SK-N-SH treated with all-trans-retinoic acid at 6 μM for 48 hours (cell line): ENCODE measurements at regions not wholly inside any gene's neighbourhood (a gene's known extent, or its start where the extent isn't known, plus 50 kb on each side); places are given as distances from the start of the nearest gene placed in this dataset.
"Not testable (repeated sequence)": the region's sequence is repeated elsewhere in the genome, so short reads cannot be mapped to it uniquely, and the experiment has no call there.

Experiments
- GLIS3 ChIP-seq: fragments of 250-450 bp; sonication (Bioruptor Pico); IDR thresholded peaks from 2 replicates; pipeline ENCODE4 v1.5.0; 2020; ENCODE audit warnings: mild to moderate bottlenecking, moderate library complexity
- ISL1 ChIP-seq: fragments of 250-450 bp; sonication (Bioruptor Pico); IDR thresholded peaks from 2 replicates; pipeline ENCODE4 v2.1.2; 2022; ENCODE audit warnings: mild to moderate bottlenecking, moderate library complexity
- OSR1 ChIP-seq: fragments of 250-450 bp; sonication (Bioruptor Pico); IDR thresholded peaks from 2 replicates; pipeline ENCODE4 v1.8.0; 2022; ENCODE audit warnings: moderate library complexity, mild to moderate bottlenecking, inconsistent platforms
- TOX ChIP-seq: fragments of 250-450 bp; sonication (Bioruptor Pico); IDR thresholded peaks from 2 replicates; pipeline ENCODE4 v1.8.0; 2021; ENCODE audit warnings: mild to moderate bottlenecking, moderate library complexity, borderline replicate concordance
- ZFP3 ChIP-seq: fragments of 250-450 bp; sonication (Bioruptor Pico); IDR thresholded peaks from 2 replicates; pipeline ENCODE4 v1.5.0; 2020; ENCODE audit warnings: mild to moderate bottlenecking, moderate library complexity
- ZFP30 ChIP-seq: fragments of 450-650 bp; formaldehyde crosslinking; IDR thresholded peaks from 2 replicates; pipeline ENCODE4 v1.5.0; 2022; ENCODE audit warnings: mild to moderate bottlenecking, moderate library complexity
- ZNF565 ChIP-seq: fragments of 450-650 bp; formaldehyde crosslinking; conservative IDR thresholded peaks from 2 replicates; pipeline ENCODE4 v1.5.0; 2020; ENCODE audit warnings: low read depth, mild to moderate bottlenecking, moderate library complexity
- ZNF70 ChIP-seq: fragments of 450-650 bp; formaldehyde crosslinking; IDR thresholded peaks from 2 replicates; pipeline ENCODE4 v1.5.0; 2020; ENCODE audit warnings: mild to moderate bottlenecking, moderate library complexity
- ZNF8 ChIP-seq: fragments of 450-650 bp; formaldehyde crosslinking; IDR thresholded peaks from 2 replicates; pipeline ENCODE4 v1.5.0; 2020; ENCODE audit warnings: mild to moderate bottlenecking, moderate library complexity
- TF ChIP-seq, protein P1 (sequence below): fragments of 250-450 bp; sonication (Bioruptor Pico); IDR thresholded peaks from 2 replicates; pipeline ENCODE4 v1.8.0; 2020; ENCODE audit warnings: mild to moderate bottlenecking, moderate library complexity, borderline replicate concordance
- TF ChIP-seq, protein P2 (sequence below): fragments of 250-450 bp; sonication (Bioruptor Pico); IDR thresholded peaks from 2 replicates; pipeline ENCODE4 v1.5.0; 2020; ENCODE audit warnings: mild to moderate bottlenecking, moderate library complexity

DNA sequence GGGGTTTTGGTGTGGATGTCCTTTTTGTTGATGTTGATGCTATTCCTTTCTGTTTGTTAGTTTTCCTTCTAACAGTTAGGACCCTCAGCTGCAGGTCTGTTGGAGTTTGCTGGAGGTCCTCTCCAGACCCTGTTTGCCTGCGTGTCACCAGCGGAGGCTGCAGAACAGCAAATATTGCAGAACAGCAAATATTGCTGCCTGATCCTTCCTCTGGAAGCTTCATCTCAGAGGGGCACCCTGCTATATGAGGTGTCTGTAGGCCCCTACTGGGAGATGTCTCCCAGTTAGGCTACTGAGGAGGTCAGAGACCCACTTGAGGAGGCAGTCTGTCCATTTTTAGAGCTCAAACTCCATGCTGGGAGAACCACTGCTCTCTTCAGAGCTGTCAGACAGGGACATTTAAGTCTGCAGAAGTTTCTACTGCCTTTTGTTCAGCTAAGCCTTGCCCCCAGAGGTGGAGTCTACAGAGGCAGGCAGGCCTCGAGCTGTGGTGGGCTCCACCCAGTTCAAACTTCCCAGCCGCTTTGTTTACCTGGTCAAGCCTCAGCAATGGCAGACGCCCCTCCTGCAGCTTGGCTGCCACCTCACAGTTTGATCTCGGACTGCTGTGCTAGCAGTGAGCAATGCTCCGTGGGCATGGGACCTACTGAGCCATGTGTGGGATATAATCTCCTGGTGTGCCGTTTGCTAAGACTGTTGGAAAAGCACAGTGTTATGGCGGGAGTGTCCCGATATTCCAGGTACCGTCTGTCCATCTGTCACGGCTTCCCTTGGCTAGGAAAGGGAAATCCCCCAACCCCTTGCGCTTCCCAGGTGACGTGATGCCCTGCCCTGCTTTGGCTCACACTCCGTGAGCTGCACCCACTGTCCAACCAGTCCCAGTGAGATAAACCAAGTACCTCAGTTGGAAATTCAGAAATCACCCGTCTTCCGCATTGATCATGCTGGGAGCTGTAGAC, 56.4 kb upstream of the CRYM start:
- TF ChIP-seq ISL1 (CRISPR knock-in tag); OSR1; ZNF70 (CRISPR knock-in tag); ZNF8 (CRISPR knock-in tag); GLIS3 (CRISPR knock-in tag); ZNF565 (CRISPR knock-in tag); ZFP3 (CRISPR knock-in tag); TOX (CRISPR knock-in tag); ZFP30 (CRISPR knock-in tag): not testable (repeated sequence)
- TF ChIP-seq, protein P1, sequence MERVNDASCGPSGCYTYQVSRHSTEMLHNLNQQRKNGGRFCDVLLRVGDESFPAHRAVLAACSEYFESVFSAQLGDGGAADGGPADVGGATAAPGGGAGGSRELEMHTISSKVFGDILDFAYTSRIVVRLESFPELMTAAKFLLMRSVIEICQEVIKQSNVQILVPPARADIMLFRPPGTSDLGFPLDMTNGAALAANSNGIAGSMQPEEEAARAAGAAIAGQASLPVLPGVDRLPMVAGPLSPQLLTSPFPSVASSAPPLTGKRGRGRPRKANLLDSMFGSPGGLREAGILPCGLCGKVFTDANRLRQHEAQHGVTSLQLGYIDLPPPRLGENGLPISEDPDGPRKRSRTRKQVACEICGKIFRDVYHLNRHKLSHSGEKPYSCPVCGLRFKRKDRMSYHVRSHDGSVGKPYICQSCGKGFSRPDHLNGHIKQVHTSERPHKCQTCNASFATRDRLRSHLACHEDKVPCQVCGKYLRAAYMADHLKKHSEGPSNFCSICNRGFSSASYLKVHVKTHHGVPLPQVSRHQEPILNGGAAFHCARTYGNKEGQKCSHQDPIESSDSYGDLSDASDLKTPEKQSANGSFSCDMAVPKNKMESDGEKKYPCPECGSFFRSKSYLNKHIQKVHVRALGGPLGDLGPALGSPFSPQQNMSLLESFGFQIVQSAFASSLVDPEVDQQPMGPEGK (CRISPR knock-in tag), result not testable (repeated sequence)
- TF ChIP-seq, protein P2, sequence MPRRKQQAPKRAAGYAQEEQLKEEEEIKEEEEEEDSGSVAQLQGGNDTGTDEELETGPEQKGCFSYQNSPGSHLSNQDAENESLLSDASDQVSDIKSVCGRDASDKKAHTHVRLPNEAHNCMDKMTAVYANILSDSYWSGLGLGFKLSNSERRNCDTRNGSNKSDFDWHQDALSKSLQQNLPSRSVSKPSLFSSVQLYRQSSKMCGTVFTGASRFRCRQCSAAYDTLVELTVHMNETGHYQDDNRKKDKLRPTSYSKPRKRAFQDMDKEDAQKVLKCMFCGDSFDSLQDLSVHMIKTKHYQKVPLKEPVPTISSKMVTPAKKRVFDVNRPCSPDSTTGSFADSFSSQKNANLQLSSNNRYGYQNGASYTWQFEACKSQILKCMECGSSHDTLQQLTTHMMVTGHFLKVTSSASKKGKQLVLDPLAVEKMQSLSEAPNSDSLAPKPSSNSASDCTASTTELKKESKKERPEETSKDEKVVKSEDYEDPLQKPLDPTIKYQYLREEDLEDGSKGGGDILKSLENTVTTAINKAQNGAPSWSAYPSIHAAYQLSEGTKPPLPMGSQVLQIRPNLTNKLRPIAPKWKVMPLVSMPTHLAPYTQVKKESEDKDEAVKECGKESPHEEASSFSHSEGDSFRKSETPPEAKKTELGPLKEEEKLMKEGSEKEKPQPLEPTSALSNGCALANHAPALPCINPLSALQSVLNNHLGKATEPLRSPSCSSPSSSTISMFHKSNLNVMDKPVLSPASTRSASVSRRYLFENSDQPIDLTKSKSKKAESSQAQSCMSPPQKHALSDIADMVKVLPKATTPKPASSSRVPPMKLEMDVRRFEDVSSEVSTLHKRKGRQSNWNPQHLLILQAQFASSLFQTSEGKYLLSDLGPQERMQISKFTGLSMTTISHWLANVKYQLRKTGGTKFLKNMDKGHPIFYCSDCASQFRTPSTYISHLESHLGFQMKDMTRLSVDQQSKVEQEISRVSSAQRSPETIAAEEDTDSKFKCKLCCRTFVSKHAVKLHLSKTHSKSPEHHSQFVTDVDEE (CRISPR knock-in tag), result not testable (repeated sequence)
